ENCODE measurements at regions not wholly inside any gene's neighbourhood (a gene's known extent, or its start where the extent isn't known, plus 50 kb on each side); places are given as distances from the start of the nearest gene placed in this dataset.

GRCh38 chr2:19776941-19777514 lies 124.8 kb downstream of the TTC32 start:
- DNase-seq: peak; percentile 42

GRCh38 chr2:19775838-19776237 lies 125.9 kb downstream of the TTC32 start:
- DNase-seq: no peak

- peak; percentile 45 for DNase-seq
Measured at GRCh38 chr2:19775315-19775714, 126.5 kb downstream of the TTC32 start.

DNA sequence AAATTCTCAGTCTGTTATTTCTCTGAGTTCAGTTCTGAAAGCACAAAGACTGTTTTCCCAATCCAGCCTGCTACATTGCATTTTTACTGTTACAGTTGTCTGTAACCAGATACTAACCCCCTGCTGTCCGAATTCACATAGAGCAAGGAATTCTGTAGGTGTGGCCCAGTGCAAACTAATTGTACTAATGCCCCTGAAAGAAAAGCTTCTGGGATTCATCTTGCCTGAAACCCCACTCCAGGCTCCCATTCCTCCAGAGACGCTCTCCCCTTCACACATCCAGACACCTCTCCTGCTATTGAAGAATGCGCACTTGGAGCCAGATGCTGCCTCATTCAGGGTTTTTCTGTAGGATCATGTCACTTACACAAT lies 127.0 kb downstream of the TTC32 start:
- peak; percentile 65 for DNase-seq

GRCh38 chr2:19772981-19773380 lies 128.8 kb downstream of the TTC32 start:
- DNase-seq: no peak

DNA sequence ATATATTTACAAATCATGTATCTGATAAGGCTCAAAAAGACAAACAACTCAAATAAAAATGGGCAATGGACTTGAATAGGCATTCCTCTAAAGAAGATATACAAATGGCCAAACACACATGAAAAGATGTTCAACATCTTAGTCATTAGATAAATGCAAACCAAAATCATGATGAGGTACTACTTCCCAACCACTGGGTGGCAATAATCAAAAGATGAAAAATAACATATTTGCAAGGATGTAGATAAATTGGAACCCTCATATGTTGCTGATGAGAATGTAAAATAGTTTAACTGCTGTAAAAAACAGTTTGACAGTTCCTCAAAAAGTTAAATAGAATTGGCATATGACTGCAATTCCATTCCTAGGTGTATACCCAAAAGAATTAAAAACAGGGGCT lies 132.3 kb downstream of the TTC32 start:
- DNase-seq: no peak

GRCh38 chr2:19767899-19768298 lies 133.9 kb downstream of the TTC32 start:
- no peak for DNase-seq

DNA sequence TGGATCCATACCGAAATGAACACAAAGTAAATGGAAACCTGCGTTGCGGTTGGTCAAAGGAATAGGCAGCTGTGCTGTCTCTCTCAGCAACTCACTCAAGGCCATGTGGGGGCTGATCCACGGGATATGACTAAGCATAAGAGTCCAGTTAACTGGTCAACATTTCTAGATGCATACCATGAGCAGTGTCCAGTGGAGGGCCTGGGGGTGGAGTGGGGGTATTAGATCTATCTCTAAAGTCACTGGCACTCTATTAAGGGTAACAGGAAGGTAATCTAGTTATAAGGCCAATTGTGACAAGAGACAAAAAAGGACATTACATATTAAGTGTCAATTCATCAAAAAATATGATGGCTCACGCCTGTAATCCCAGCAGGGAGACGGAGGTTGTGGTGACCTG lies 136.8 kb downstream of the TTC32 start:
- DNase-seq: peak; percentile 48

DNA sequence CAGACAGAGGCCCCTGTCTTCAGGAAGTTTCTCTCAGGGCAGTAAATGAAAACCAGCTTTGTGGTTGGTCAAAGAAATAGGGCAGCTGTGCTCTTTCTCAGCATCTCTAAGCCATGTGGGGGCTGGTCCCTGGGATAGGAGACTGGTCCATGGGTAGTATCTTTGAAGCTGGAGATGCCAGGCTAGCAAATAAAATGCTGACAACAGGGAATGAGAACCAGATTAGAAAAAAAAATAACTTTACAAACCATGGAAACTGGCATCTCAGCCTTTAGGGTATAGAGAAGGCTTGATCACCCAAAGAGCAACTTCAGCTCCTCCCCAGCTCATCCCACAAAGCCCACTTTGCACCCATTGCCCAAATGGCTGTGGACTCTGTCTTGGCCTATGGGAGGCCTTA lies 138.1 kb downstream of the TTC32 start:
- DNase-seq: no peak

- DNase-seq: peak; percentile 31
Measured at GRCh38 chr2:19762959-19763605, 138.7 kb downstream of the TTC32 start.

- DNase-seq: peak; percentile 41
Measured at GRCh38 chr2:19762142-19762541, 139.6 kb downstream of the TTC32 start.

DNA sequence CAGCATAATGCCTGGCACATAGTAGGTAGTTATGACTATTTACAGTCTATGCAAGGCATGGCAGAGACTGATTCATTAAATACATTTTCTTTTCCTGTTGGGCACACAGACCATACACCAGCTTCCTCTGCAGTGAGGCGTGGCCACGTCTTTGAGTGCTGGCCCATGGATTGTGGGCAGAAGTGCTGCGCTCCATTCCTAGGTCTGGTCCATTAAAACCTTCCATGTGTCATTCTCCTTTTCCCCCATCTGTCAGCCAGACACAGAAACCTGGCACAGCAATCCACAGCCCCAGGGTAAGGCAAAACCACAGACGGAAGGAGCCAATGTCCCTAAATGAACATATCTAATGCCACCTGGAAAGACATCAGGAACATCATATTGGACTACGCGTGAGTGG lies 141.9 kb downstream of the TTC32 start:
- peak; percentile 35 for DNase-seq

DNA sequence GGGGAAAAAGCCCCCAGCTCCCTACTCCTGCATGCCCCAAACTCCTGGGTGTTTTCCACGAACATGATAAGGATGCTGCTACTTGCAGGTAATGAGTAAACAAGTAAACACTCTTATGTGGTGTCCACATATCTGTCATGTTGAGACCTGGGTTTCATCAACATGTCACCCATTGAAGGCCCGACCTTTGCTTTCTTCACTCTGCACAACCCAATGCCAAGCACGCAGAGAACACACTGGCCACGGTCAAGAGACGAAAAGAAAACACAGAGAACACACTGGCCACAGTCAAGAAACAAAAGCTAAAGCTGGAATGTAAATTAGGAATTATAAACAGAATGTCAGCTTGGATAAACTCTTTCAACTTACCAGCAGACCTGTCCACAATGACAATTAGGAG lies 143.1 kb downstream of the TTC32 start:
- DNase-seq: peak; percentile 43

- DNase-seq: peak; percentile 40
Measured at GRCh38 chr2:19757586-19757985, 144.2 kb downstream of the TTC32 start.

GRCh38 chr2:19754907-19755306 lies 146.9 kb downstream of the TTC32 start:
- DNase-seq: peak; percentile 27

GRCh38 chr2:19753818-19754217 lies 148.0 kb downstream of the TTC32 start:
- DNase-seq: peak; percentile 35

- DNase-seq: no peak
Measured at GRCh38 chr2:19753314-19753713, 148.5 kb downstream of the TTC32 start.

DNA sequence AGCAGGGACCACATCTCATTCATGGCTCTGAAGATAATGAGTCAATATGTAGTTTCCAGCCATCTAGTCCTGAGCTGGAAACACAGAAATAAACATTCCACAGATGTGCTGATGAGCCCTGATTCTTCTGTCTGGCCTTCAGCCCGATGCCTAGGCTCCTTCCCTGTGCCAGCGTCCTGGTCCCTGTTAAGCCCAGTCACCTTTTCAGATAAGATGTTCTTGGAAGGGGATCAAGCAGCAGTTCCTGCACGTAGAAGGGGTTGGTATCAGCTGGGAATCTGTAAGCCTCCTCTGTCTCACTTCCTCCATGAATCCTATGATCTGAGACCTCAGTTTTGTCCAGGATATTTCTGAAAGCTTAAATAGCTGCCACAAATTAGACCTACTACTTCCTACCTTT lies 149.3 kb downstream of the TTC32 start:
- peak; percentile 15 for DNase-seq

GRCh38 chr2:19751631-19752030 lies 150.2 kb downstream of the TTC32 start:
- no peak for DNase-seq

DNA sequence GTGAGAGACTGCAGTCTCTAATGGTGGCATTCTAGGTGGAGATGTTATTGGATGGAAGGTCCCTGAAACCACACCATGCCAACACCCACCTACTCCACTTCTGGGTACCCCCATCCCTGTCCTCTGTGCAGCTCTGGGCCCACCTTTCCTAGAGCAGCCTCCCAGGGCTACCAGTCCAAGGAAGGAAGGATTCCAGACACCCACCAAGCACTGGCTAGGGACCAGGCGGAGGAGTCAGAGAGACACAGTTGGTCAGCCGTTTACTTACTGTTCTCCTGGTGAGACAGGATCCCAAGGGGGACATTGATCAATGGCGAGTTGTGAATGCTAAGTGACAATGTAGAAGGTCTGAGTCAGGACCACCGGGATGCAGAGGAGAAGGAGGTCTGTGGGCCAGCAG lies 151.6 kb downstream of the TTC32 start:
- peak; percentile 45 for DNase-seq

DNA sequence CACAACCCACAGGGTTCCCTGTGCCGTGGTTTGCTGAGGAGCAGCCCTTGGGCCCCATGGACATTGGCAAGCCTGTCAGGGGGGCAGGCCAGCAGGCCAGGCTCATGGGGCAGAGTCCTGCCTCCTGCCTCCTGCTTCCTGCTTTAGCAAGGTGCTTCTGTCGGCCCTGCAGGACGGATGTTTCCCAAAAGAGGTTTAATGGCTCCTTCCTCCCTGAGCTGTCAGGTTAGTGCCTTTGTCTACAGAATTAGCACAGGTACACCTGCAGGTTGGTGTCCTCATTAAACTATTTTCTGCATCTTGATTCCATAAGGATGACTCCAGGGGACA lies 152.3 kb downstream of the TTC32 start:
- peak; percentile 37 for DNase-seq

DNA sequence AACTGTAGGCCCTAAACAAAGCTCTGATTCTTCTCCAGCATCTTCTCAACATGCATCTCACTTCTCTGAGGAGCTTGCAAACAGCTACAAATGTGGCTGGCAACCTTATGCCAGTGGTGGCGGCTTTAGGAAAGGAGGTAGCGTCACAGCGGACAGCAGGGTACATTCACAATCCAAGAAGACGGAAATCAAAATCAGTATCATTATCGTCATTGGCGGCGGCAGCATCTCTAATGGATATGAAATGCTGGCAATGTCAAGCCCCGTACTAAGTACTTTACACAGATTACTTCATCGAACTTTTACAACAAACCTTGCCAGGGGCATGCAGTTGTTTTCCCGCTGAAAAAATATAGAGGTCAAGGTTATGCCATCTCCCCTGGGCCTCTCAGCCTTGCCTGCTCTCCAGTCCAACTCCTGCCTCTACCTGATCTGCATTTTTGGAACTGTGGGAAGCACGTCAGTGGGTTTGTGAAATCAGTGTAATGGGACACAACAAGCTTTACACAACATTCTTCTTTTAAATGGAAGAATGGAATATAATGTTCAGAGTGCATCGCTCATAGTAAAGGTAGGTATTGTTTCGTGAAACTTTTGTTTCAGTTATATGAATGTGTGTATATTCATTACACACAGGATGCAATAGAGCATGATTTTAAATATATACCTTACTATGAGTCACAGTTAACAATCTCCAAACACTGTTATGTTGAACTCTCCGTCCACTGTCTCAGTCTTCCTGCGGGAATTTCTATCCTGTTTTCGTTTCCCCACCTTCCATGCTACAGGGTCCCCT lies 152.9 kb downstream of the TTC32 start:
- peak; percentile 11 for DNase-seq

GRCh38 chr2:19748073-19748375 lies 153.8 kb downstream of the TTC32 start:
- DNase-seq: peak; percentile 55

GRCh38 chr2:19747310-19748072 lies 154.3 kb downstream of the TTC32 start:
- DNase-seq: peak; percentile 48
